ENCODE measurements at regions not wholly inside any gene's neighbourhood (a gene's known extent, or its start where the extent isn't known, plus 50 kb on each side); places are given as distances from the start of the nearest gene placed in this dataset.

- no peak for TF ChIP-seq ZMAT3 (CRISPR knock-in tag; conservative IDR thresholded peaks at IDR 0.05)
- no peak for TF ChIP-seq IRX3 (CRISPR knock-in tag; IDR thresholded peaks at IDR 0.05; ENCODE audit: borderline replicate concordance, low read depth)
- no peak for TF ChIP-seq AGO2 (optimal IDR thresholded peaks at IDR 0.05; ENCODE audit: low read depth, low read length)
- peak; percentile 89 for TF ChIP-seq PHF21A (CRISPR knock-in tag; IDR thresholded peaks at IDR 0.05)
- TF ChIP-seq HNF4A (CRISPR knock-in tag; IDR thresholded peaks at IDR 0.05): peak; percentile 96
- no peak for TF ChIP-seq ZNF790 (CRISPR knock-in tag; IDR thresholded peaks at IDR 0.05; ENCODE audit: borderline replicate concordance)
- no peak for TF ChIP-seq MED8 (CRISPR knock-in tag; IDR thresholded peaks at IDR 0.05; ENCODE audit: insufficient replicate concordance)
- no peak for TF ChIP-seq YY1 (IDR thresholded peaks at IDR 0.05; ENCODE audit: insufficient read depth, insufficient replicate concordance, low read depth, low read length)
- TF ChIP-seq HIC2 (CRISPR knock-in tag; IDR thresholded peaks at IDR 0.05; ENCODE audit: low read depth): peak; percentile 59; the same call in 1 of the 2 replicates
- TF ChIP-seq ZKSCAN1 (IDR thresholded peaks at IDR 0.05; ENCODE audit: low read length): 0 out of 2 replicates have a peak, but pooled peaks have one; percentile 12
- no peak for TF ChIP-seq SP2 (CRISPR knock-in tag; IDR thresholded peaks at IDR 0.05)
- TF ChIP-seq NCOA1 (CRISPR knock-in tag; IDR thresholded peaks at IDR 0.05): 0 out of 2 replicates have a peak, but pooled peaks have one; percentile 21
- no peak for TF ChIP-seq JUN (CRISPR knock-in tag; IDR thresholded peaks at IDR 0.05)
- TF ChIP-seq ZNF329 (CRISPR knock-in tag; IDR thresholded peaks at IDR 0.05; ENCODE audit: low read depth): no peak
- peak; percentile 88 for TF ChIP-seq FOSL2 (CRISPR knock-in tag; IDR thresholded peaks at IDR 0.05)
- no peak for TF ChIP-seq MLLT10 (CRISPR knock-in tag; IDR thresholded peaks at IDR 0.05)
- peak; percentile 68; the same call in 1 of the 2 replicates for TF ChIP-seq HIVEP1 (CRISPR knock-in tag; IDR thresholded peaks at IDR 0.05)
- TF ChIP-seq ZNF839 (CRISPR knock-in tag; IDR thresholded peaks at IDR 0.05; ENCODE audit: borderline replicate concordance): no peak
- no peak for TF ChIP-seq KLF12 (CRISPR knock-in tag; IDR thresholded peaks at IDR 0.05; ENCODE audit: borderline replicate concordance)
- peak; percentile 92 for TF ChIP-seq SALL1 (CRISPR knock-in tag; IDR thresholded peaks at IDR 0.05)
- no peak for TF ChIP-seq NFATC3 (CRISPR knock-in tag; IDR thresholded peaks at IDR 0.05)
- no peak for TF ChIP-seq ZNF547 (CRISPR knock-in tag; IDR thresholded peaks at IDR 0.05)
- TF ChIP-seq BRF2 (CRISPR knock-in tag; IDR thresholded peaks at IDR 0.05): no peak
- TF ChIP-seq E2F1 (CRISPR knock-in tag; IDR thresholded peaks at IDR 0.05): no peak
- no peak for TF ChIP-seq ISX (CRISPR knock-in tag; conservative IDR thresholded peaks at IDR 0.05)
- TF ChIP-seq HES4 (CRISPR knock-in tag; IDR thresholded peaks at IDR 0.05; ENCODE audit: borderline replicate concordance): no peak
- no peak for TF ChIP-seq GTF3A (CRISPR knock-in tag; conservative IDR thresholded peaks at IDR 0.05)
- peak; percentile 51; the same call in 1 of the 2 replicates for TF ChIP-seq RARA (CRISPR knock-in tag; IDR thresholded peaks at IDR 0.05)
- no peak for TF ChIP-seq ZC3H13 (CRISPR knock-in tag; IDR thresholded peaks at IDR 0.05)
- TF ChIP-seq GTF2F1 (IDR thresholded peaks at IDR 0.05; ENCODE audit: low read length): no peak
These were observed 105.6 kb downstream of the HNRNPLL start (continued) for GRCh38 chr2:38496927-38497669.
